Stimulated activated CD4-positive, alpha-beta T cell treated with anti-CD3 and anti-CD28 coated beads, Interleukin-12 subunit alpha, Interleukin-12 subunit beta, amount 100 ng/mL, for 48 hours (primary cell): ENCODE measurements at regions not wholly inside any gene's neighbourhood (a gene's known extent, or its start where the extent isn't known, plus 50 kb on each side); places are given as distances from the start of the nearest gene placed in this dataset.

Experiments
- DNase-seq, 3 donors: peaks; one replicate each; pipeline ENCODE4 v3.0.0-alpha.2; 2020; ENCODE audit warnings: low read depth in 2 of 3, low spot score in 1 of 3

- no peak for DNase-seq
These were observed 208.2 kb downstream of the SNX13 start for GRCh38 chr7:17732083-17732482.
